OCI-LY1 (cell line): ENCODE measurements at regions not wholly inside any gene's neighbourhood (a gene's known extent, or its start where the extent isn't known, plus 50 kb on each side); places are given as distances from the start of the nearest gene placed in this dataset.

Experiments
- H2AFZ ChIP-seq: fragments of 200-600 bp; sonication (generic), shearing (Covaris generic); 2 replicates; pipeline ENCODE4 v1.6.0; 2014; ENCODE audit warnings: antibody characterized with exemption, mild to moderate bottlenecking, low read length
- H3F3A ChIP-seq: fragments of 200-600 bp; sonication (generic), shearing (Covaris generic); 2 replicates; pipeline ENCODE4 v1.6.0; 2014; ENCODE audit warnings: mild to moderate bottlenecking, antibody characterized with exemption, low read length, moderate library complexity; ENCODE audit not compliant: insufficient read depth
- H3K27ac ChIP-seq: fragments of 200-600 bp; sonication (generic); 2 replicates; pipeline ENCODE4 v1.5.1; 2014; ENCODE audit warnings: low read length, mixed run types, mild to moderate bottlenecking, low read depth; ENCODE audit not compliant: poor library complexity, severe bottlenecking
- H3K27me3 ChIP-seq: fragments of 200-600 bp; sonication (generic); 2 replicates; pipeline ENCODE4 v1.6.0; 2014; ENCODE audit warnings: antibody characterized with exemption, mild to moderate bottlenecking, low read length, moderate library complexity; ENCODE audit not compliant: insufficient read depth
- H3K36me3 ChIP-seq: fragments of 200-600 bp; sonication (generic); 2 replicates; pipeline ENCODE4 v1.6.1; 2014; ENCODE audit warnings: mild to moderate bottlenecking, antibody characterized with exemption, low read length, moderate library complexity, mixed read lengths; ENCODE audit not compliant: insufficient read depth
- H3K4me1 ChIP-seq: fragments of 200-600 bp; sonication (generic); 2 replicates; pipeline ENCODE4 v1.5.1; 2014; ENCODE audit warnings: mild to moderate bottlenecking, low read length, moderate library complexity; ENCODE audit not compliant: insufficient read depth, severe bottlenecking
- H3K4me2 ChIP-seq: fragments of 200-600 bp; sonication (generic), shearing (Covaris generic); 2 replicates; pipeline ENCODE4 v1.6.1; 2014; ENCODE audit warnings: low read length
- H3K4me3 ChIP-seq: fragments of 200-600 bp; sonication (generic); 2 replicates; pipeline ENCODE4 v1.5.1; 2014; ENCODE audit warnings: low read length, low read depth, mild to moderate bottlenecking, mixed read lengths; ENCODE audit not compliant: poor library complexity, severe bottlenecking
- H3K79me2 ChIP-seq: fragments of 200-600 bp; shearing (Covaris generic); 2 replicates; pipeline ENCODE4 v1.6.1; 2016; ENCODE audit warnings: mixed run types, low read length, mixed read lengths; ENCODE audit not compliant: insufficient read depth
- H3K9ac ChIP-seq: fragments of 200-600 bp; sonication (generic), shearing (Covaris generic); 2 replicates; pipeline ENCODE4 v1.6.1; 2014; ENCODE audit warnings: mild to moderate bottlenecking, low read length, mixed read lengths
- H3K9me2 ChIP-seq: fragments of 200-600 bp; sonication (generic), shearing (Covaris generic); 2 replicates; pipeline ENCODE4 v1.6.1; 2014; ENCODE audit warnings: low read depth, mild to moderate bottlenecking, low read length, mixed read lengths
- H3K9me3 ChIP-seq: fragments of 200-600 bp; shearing (Covaris generic); 2 replicates; pipeline ENCODE4 v1.6.1; 2014; ENCODE audit warnings: low read length, mixed read lengths
- H4K20me1 ChIP-seq: fragments of 200-600 bp; sonication (generic), shearing (Covaris generic); 2 replicates; pipeline ENCODE4 v1.6.0; 2016; ENCODE audit warnings: mild to moderate bottlenecking, low read length; ENCODE audit not compliant: insufficient read depth
- CTCF ChIP-seq: fragments of 200-600 bp; sonication (generic), shearing (Covaris generic); IDR thresholded peaks from 2 replicates; pipeline ENCODE4 v1.5.1; 2017; ENCODE audit warnings: mild to moderate bottlenecking, antibody characterized with exemption, low read length, moderate library complexity, mixed read lengths
- EZH2 ChIP-seq: fragments of 200-600 bp; sonication (generic), shearing (Covaris generic); IDR thresholded peaks from 2 replicates; pipeline ENCODE4 v1.8.0; 2017; ENCODE audit warnings: borderline replicate concordance, mixed run types, mild to moderate bottlenecking, antibody characterized with exemption, low read length, moderate library complexity, mixed read lengths

GRCh38 chr1:103243481-103243880, 135.2 kb upstream of the COL11A1 start:
- Histone ChIP-seq H2AFZ (no peak overlapping the region), H3K27me3 (no peaks in the 10 kb centered on the region), H3K36me3 (no peaks in the 10 kb centered on the region), H3K79me2 (no peaks in the 10 kb centered on the region), H3K9me3 (no peaks in the 10 kb centered on the region), H3K4me2 (no peak overlapping the region), H4K20me1 (no peaks in the 10 kb centered on the region), H3F3A (no peaks in the 10 kb centered on the region), H3K9me2 (no peaks in the 10 kb centered on the region), H3K4me1 (no peaks in the 10 kb centered on the region), H3K4me3 (no peak overlapping the region), H3K27ac (no peak overlapping the region), H3K9ac (no peak overlapping the region)
- TF ChIP-seq EZH2 (no peak), CTCF (no peak)

GRCh38 chr1:103239034-103239433, 130.7 kb upstream of the COL11A1 start:
- H4K20me1 ChIP-seq = no peaks in the 10 kb centered on the region
- no peak overlapping the region for H3K4me3 ChIP-seq
- no peaks in the 10 kb centered on the region for H3K79me2 ChIP-seq
- no peaks in the 10 kb centered on the region for H3K9me2 ChIP-seq
- H3K27me3 ChIP-seq = no peaks in the 10 kb centered on the region
- H2AFZ ChIP-seq = no peak overlapping the region
- H3F3A ChIP-seq = no peaks in the 10 kb centered on the region
- no peaks in the 10 kb centered on the region for H3K4me1 ChIP-seq
- H3K27ac ChIP-seq = no peak overlapping the region
- H3K9ac ChIP-seq = no peak overlapping the region
- no peak for TF ChIP-seq EZH2
- TF ChIP-seq CTCF = no peak
- H3K4me2 ChIP-seq = no peak overlapping the region
- H3K36me3 ChIP-seq = no peaks in the 10 kb centered on the region
- H3K9me3 ChIP-seq = no peaks in the 10 kb centered on the region

- Histone ChIP-seq H3K27me3 (no peaks in the 10 kb centered on the region), H2AFZ (no peak overlapping the region), H3K36me3 (no peaks in the 10 kb centered on the region), H3K4me1 (no peaks in the 10 kb centered on the region), H3K9ac (no peak overlapping the region), H3K4me3 (no peak overlapping the region), H4K20me1 (no peaks in the 10 kb centered on the region), H3K4me2 (no peak overlapping the region), H3F3A (no peaks in the 10 kb centered on the region), H3K27ac (no peak overlapping the region), H3K9me3 (no peaks in the 10 kb centered on the region), H3K9me2 (no peaks in the 10 kb centered on the region), H3K79me2 (no peaks in the 10 kb centered on the region)
- TF ChIP-seq EZH2 (no peak), CTCF (no peak)
Observed at GRCh38 chr1:103230061-103230460, 121.7 kb upstream of the COL11A1 start.
